Kidney tubule cell (primary cell): ENCODE measurements at regions not wholly inside any gene's neighbourhood (a gene's known extent, or its start where the extent isn't known, plus 50 kb on each side); places are given as distances from the start of the nearest gene placed in this dataset.

ENCODE experiments used
- DNase-seq: peaks from one replicate; pipeline ENCODE4 v3.0.0-alpha.2; 2018; ENCODE audit warnings: low spot score

GRCh38 chr6:90918361-90918760 is 331.5 kb upstream of the MAP3K7 start:
- no peak for DNase-seq

GRCh38 chr6:90917376-90917775 is 330.5 kb upstream of the MAP3K7 start:
- peak; percentile 57 for DNase-seq

DNA sequence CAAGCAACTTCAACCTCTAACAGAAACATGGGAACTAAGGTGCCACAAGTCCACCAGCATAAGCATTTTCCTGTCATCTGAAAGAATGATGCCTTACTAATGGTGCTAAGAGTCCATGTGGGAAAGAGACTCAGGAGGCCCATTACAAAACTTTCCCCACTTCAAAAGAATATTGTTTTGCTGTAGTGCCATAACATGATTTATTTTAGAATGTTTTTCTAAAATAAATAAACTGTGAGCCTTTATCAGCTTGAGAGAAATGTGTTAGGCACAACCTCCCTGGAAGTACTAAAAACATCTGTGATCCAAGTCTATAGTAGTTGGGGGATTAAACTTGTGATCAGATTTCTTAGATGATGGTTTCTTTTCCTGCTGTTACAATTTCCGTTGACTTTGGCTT is 330.1 kb upstream of the MAP3K7 start:
- no peak for DNase-seq

DNA sequence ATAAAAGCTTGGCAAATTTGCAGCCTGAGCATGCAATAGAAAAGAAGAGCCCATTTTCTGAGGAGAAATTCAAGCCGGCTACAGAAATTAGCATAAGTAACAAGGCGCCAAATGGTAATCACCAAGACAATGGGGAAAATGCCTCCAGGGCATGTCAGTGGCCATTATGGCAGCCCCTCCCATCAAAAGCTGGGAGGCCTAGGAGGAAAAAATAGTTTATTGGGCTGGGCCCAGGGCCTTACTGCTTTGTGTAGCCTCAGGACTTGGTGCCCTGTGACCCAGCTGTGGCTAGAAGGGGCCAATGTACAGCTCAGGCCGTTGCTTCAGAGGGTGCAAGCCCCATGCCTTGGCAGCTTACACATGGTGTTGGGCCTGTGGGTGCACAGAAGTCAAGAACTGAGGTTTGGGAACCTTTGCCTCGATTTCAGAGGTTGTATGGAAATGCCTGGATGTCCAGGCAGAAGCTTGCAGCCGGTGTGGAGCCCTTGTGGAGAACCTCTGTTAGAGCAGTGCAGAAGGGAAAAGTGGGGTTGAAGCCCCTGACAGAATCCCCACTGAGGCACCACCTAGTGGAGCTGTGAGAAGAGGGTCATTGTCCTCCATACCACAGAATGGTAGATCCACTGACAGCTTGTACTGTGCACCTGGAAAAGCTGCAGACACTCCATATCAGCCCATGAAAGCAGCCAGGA is 328.5 kb upstream of the MAP3K7 start:
- no peak for DNase-seq

- no peak for DNase-seq
Observed at GRCh38 chr6:90914312-90914711, 327.4 kb upstream of the MAP3K7 start.

- DNase-seq: no peak
Observed at GRCh38 chr6:90913266-90913960, 326.5 kb upstream of the MAP3K7 start.

DNA sequence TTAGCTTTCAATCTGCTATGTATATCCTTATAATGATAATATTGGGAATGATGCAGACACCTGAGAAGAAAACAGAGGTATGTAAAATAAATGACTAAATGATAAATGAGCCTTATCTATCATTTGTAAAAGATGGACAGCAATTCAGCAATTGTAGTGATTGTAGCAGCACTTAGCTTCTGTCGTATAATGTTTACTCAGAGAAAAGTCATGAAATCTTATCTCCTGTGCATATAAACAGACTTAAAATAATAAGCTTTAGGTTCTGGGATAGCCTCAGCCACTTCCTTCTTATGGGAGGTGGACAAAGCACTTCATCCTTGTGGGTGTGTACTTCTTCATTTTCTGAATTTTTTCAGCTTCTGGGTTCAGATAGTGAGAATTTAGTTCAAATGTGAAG is 324.8 kb upstream of the MAP3K7 start:
- no peak for DNase-seq

DNA sequence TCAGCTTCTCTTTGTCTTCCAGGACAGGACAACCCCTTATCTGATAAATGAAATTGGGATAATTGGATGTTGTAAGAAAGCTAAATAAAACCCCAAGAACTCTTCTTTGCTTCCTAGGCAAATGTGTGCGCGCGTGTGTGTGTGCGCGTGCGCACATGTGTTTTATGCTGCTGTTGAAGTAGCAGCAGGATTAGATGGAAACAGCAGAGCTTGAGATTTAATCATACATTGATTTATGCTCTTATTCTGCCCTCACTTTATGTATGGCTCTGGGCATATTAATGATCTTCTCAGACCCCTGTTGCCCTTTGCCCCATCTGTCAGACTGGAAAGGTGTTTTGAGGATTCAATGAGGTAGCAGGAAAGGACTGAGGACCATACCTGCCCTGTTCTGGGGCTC is 324.0 kb upstream of the MAP3K7 start:
- DNase-seq: no peak

GRCh38 chr6:90907931-90908655 is 321.2 kb upstream of the MAP3K7 start:
- peak; percentile 6 for DNase-seq

DNA sequence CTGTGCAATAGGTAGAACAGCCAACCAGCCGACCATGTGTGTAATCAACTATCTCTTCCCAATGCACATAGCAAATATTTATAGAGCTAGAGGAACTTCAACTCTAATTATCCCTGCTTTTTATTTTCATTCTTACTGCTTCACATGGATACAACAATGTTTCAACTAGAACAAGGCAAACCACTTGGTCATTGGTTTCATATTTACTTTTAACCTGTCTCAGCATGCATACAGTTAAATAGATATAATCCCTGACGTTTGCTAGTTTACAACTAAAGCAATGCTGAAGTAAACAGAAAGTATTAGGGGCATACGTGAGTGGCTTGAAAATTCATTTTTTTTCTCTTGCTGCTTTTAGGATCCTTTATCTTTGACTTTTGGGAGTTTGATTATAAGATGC is 318.5 kb upstream of the MAP3K7 start:
- DNase-seq: no peak

GRCh38 chr6:90900034-90900433 is 313.2 kb upstream of the MAP3K7 start:
- no peak for DNase-seq

- no peak for DNase-seq
Observed at GRCh38 chr6:90898763-90899162, 311.9 kb upstream of the MAP3K7 start.

- peak; percentile 3 for DNase-seq
Observed at GRCh38 chr6:90896075-90896547, 309.2 kb upstream of the MAP3K7 start.

DNA sequence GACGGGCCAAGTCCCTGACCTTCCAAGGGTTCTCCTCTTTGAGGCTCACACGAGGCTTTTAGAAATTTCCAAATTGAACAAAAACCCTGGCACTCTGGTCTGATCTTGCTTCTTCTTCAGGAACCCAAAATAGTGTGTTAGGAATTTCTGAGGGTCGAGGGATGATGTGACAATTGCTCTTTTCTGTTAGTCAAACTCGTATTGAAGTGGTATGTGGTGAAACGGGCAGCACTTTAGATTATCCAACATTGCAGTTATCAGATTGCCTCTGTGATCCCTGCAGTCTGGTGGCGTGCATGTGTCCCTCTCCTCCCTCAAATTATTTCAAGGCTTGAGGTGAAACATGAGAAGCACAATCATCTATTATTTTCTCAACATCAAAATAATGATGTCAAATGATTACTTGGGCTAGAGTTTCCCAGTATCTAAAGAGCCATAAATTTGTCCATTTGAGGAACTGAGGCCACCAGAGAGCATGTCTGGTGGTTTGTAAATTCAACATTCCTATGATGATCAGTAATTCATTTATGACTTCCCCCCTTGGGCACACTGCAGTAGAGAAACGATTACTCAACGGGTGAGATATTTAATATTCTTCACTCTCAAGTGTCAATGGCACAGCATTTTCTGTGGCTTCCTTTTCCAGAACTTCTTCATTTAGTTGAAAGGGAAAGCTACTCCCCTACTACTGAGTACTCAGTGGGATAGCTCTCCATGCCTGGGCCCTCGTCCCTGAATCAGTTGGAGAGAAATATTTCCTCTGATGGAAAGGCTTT is 308.6 kb upstream of the MAP3K7 start:
- DNase-seq: peak; percentile 40

- no peak for DNase-seq
Observed at GRCh38 chr6:90894285-90895130, 307.6 kb upstream of the MAP3K7 start.

GRCh38 chr6:90893400-90893799 is 306.5 kb upstream of the MAP3K7 start:
- DNase-seq: no peak

- no peak for DNase-seq
Observed at GRCh38 chr6:90892271-90892670, 305.4 kb upstream of the MAP3K7 start.

DNA sequence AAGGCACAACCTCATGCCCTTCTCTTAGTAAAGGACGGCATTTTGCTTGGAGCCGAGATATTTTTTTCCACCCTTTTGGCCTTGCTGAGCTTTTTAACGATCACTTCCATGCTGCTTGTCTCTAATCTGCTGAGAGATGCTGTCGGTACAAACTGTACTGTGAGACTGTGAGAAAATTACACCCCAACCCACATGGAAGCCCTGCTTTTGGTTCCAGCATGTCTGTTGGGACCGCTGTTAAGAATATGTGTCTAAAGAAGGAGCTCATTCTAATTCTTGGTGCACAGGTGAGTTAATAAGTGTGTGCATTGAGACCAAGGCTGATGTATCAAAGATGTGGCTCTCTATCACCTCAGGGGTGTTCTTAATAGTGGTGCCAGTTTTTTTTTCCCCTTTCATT is 304.5 kb upstream of the MAP3K7 start:
- no peak for DNase-seq

- no peak for DNase-seq
Observed at GRCh38 chr6:90890683-90891330, 303.9 kb upstream of the MAP3K7 start.

DNA sequence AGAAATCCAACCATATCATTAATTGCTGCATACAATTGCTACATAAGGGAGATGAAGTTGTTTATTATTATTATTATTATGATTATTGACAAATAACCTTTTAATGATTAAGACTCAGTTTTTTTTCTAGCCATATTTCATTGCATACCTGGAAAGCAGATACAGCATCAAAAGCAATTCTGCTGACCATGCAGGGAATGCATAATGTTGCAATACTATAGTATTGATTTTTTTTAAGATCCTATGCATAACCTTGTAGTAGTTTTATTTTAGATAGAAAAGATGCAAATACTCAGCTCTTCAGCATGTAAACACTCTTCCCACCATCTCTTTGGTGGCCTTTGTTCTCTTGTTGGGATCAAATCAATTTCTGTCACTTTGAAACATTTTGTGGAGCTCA is 300.9 kb upstream of the MAP3K7 start:
- DNase-seq: no peak

- no peak for DNase-seq
Observed at GRCh38 chr6:90885611-90886056, 298.8 kb upstream of the MAP3K7 start.
